ENCODE measurements at regions not wholly inside any gene's neighbourhood (a gene's known extent, or its start where the extent isn't known, plus 50 kb on each side); places are given as distances from the start of the nearest gene placed in this dataset.

DNA sequence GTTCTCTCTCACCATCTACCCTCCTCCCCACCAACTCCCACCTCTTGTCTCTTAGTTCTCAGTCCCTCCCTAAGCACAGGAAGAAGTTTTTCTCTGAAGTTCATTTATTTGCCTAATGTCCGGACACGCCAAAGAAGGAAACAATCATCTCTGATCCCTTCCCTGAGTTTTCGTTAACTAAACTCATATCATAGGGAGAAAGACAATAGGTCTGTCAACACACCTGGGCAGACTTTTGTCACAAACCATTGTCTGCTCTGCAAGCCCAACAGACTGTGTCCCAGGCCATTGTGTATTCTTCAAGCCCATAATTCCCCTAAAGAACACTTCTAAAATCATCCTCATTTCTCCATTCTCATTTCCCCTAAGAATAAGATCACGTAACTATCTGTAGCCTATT, 691.0 kb upstream of the MBL2 start:
- Mint-ChIP-seq H3K36me3 (ENCODE audit: low read depth) (no peaks in the 10 kb centered on the region; the same call in 1 of the 2 replicates), H3K27ac (no peak overlapping the region), H3K27me3 (ENCODE audit: insufficient read depth) (peaks cover 2% of the 10 kb centered on the region; the same call in 1 of the 2 replicates), H3K4me1 (ENCODE audit: low read depth) (no peaks in the 10 kb centered on the region), H3K4me3 (no peak overlapping the region), H3K9me3 (peaks cover 37% of the 10 kb centered on the region)
- no peak for DNase-seq
- TF ChIP-seq, protein P1, sequence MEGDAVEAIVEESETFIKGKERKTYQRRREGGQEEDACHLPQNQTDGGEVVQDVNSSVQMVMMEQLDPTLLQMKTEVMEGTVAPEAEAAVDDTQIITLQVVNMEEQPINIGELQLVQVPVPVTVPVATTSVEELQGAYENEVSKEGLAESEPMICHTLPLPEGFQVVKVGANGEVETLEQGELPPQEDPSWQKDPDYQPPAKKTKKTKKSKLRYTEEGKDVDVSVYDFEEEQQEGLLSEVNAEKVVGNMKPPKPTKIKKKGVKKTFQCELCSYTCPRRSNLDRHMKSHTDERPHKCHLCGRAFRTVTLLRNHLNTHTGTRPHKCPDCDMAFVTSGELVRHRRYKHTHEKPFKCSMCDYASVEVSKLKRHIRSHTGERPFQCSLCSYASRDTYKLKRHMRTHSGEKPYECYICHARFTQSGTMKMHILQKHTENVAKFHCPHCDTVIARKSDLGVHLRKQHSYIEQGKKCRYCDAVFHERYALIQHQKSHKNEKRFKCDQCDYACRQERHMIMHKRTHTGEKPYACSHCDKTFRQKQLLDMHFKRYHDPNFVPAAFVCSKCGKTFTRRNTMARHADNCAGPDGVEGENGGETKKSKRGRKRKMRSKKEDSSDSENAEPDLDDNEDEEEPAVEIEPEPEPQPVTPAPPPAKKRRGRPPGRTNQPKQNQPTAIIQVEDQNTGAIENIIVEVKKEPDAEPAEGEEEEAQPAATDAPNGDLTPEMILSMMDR (IDR thresholded peaks at IDR 0.05), result no peak

DNA sequence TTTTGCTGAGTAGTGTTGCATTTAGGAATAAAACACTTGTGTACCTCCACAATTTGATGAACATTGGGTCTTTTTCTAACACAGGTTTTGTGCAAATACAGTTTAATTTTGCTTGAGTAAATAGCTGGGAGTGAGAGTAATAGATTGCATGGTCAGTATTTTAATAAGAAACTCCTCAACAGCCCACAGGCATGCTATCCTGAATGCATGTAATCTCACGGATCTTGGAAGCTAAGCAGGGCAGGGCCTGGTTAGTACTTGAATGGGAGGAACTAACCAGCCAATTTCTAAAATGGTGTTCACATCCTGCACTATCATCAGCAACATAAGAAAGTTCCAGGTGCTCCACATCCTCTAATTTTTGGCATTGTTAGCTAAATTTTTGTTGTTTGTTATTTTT, 685.4 kb upstream of the MBL2 start:
- DNase-seq, result no peak
- Mint-ChIP-seq H3K27ac (no peak overlapping the region), H3K27me3 (ENCODE audit: insufficient read depth) (no peaks in the 10 kb centered on the region), H3K9me3 (peaks cover 4% of the 10 kb centered on the region; the same call in 1 of the 2 replicates), H3K4me3 (no peak overlapping the region), H3K36me3 (ENCODE audit: low read depth) (no peaks in the 10 kb centered on the region), H3K4me1 (ENCODE audit: low read depth) (no peaks in the 10 kb centered on the region)
- TF ChIP-seq, protein P1 (IDR thresholded peaks at IDR 0.05), result no peak

DNA sequence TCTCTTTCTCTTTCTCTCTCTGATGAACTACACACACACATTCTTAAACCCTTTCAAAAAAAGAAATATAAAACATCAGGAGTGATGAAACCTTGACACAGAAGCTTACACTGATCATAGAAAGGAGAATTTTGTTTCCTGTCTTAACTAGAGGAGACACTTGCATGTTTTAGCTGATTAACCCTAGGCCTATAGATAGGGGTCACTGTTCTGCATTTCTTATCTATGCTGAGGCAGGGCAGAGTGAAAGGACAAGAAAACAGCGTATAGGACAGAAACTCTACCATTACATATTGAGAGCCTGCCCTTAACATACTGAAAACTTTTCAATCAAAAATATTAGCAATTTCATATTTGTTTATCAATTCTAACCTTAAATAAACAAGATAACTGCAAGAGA, 680.6 kb upstream of the MBL2 start:
- H3K27ac Mint-ChIP-seq, result no peak overlapping the region
- no peak overlapping the region for H3K4me3 Mint-ChIP-seq
- no peak for DNase-seq
- H3K4me1 Mint-ChIP-seq (ENCODE audit: low read depth), result no peaks in the 10 kb centered on the region
- TF ChIP-seq, protein P1 (IDR thresholded peaks at IDR 0.05), result no peak
- H3K9me3 Mint-ChIP-seq, result peaks cover 14% of the 10 kb centered on the region
- no peaks in the 10 kb centered on the region for H3K27me3 Mint-ChIP-seq (ENCODE audit: insufficient read depth)
- H3K36me3 Mint-ChIP-seq (ENCODE audit: low read depth), result no peaks in the 10 kb centered on the region

DNA sequence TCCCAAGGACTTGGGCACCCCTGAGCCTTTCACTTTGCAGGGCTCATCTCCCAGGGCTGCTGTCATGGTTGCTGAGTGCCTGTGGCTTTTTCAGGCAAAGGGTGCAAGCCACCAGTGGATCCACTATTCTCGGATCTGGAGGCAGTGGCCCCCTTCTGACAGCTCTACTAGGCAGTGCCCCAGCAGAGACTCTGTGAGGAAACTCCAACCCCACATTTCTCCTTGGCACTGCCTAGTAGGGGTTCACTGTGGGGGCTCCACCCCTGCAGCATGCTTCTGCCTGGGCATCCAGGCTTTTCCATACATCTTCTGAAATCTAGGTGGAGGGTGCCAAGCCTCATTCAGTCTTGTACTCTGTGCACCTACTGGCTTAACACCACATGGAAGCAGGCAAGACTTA, 675.0 kb upstream of the MBL2 start:
- DNase-seq, result no peak
- TF ChIP-seq, protein P1 (IDR thresholded peaks at IDR 0.05), result no peak
- Mint-ChIP-seq H3K27ac (no peak overlapping the region), H3K9me3 (peaks cover 50% of the 10 kb centered on the region), H3K36me3 (ENCODE audit: low read depth) (no peaks in the 10 kb centered on the region), H3K4me3 (no peak overlapping the region), H3K27me3 (ENCODE audit: insufficient read depth) (no peaks in the 10 kb centered on the region), H3K4me1 (ENCODE audit: low read depth) (no peaks in the 10 kb centered on the region)

DNA sequence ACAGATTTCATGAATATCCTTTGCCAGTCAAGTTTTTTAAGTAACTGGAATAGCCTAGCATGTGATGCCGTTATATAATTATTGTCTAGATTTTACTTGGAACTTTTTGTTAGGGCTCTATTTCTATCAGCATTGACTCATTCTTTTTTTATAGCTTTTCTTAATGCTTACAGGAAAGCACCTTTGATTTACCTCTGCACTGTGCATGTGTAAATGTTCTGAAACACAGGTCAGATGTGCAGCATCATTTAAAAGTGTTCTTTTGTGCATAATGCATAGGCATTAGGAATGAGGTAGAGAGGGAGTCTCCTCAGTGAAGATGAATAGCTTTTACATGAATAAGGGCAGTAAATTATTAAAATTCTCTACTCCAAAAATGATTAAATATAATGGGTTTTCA, 669.3 kb upstream of the MBL2 start:
- no peak overlapping the region for H3K27ac Mint-ChIP-seq
- H3K4me1 Mint-ChIP-seq (ENCODE audit: low read depth), result no peaks in the 10 kb centered on the region

More for the DNA sequence above, 669.3 kb upstream of the MBL2 start:
- peaks cover 48% of the 10 kb centered on the region for H3K9me3 Mint-ChIP-seq
- no peak overlapping the region for H3K4me3 Mint-ChIP-seq
- no peaks in the 10 kb centered on the region for H3K27me3 Mint-ChIP-seq (ENCODE audit: insufficient read depth)
- H3K36me3 Mint-ChIP-seq (ENCODE audit: low read depth), result no peaks in the 10 kb centered on the region
- TF ChIP-seq, protein P1 (IDR thresholded peaks at IDR 0.05), result no peak
- DNase-seq, result no peak

Data from HFFc6 (cell line).